ENCODE measurements at regions not wholly inside any gene's neighbourhood (a gene's known extent, or its start where the extent isn't known, plus 50 kb on each side); places are given as distances from the start of the nearest gene placed in this dataset.

- Mint-ChIP-seq H3K27me3 (ENCODE audit: insufficient read depth, low read depth) (peaks cover 2% of the 10 kb centered on the region), H3K4me3 (no peak overlapping the region), H3K4me1 (no peaks in the 10 kb centered on the region), H3K9me3 (peaks cover 2% of the 10 kb centered on the region), H3K36me3 (peaks cover 2% of the 10 kb centered on the region), H3K27ac (no peak overlapping the region)
- H3K27me3 ChIP-seq = no peaks in the 10 kb centered on the region
- H3K79me2 ChIP-seq (ENCODE audit: low read depth) = no peaks in the 10 kb centered on the region
- no peak overlapping the region for H2AFZ ChIP-seq (replicated peaks)
- H3K9me3 ChIP-seq (ENCODE audit: low read depth) = no peaks in the 10 kb centered on the region
- H3K4me2 ChIP-seq = no peak overlapping the region
- no peak overlapping the region for H3K27ac ChIP-seq
- no peak overlapping the region for H3K4me3 ChIP-seq
- TF ChIP-seq EZH2phosphoT487 (IDR thresholded peaks at IDR 0.05) (no peak), CTCF (IDR thresholded peaks at IDR 0.05) (no peak), EZH2 (IDR thresholded peaks at IDR 0.05) (no peak)
- no peak overlapping the region for H3K9ac ChIP-seq
- no peaks in the 10 kb centered on the region for H3K36me3 ChIP-seq
- H3F3A ChIP-seq (ENCODE audit: low read depth) = no peaks in the 10 kb centered on the region
- H3K4me1 ChIP-seq = no peaks in the 10 kb centered on the region
- no peak for DNase-seq (ENCODE audit: low spot score)
- no peaks in the 10 kb centered on the region for H4K20me1 ChIP-seq (ENCODE audit: low read depth)
These were observed 162.5 kb upstream of the CELF2 start for GRCh38 chr10:10855151-10855581.

GRCh38 chr10:10860455-10860976 lies 157.2 kb upstream of the CELF2 start:
- DNase-seq (ENCODE audit: low spot score) = no peak
- H3K36me3 Mint-ChIP-seq = no peaks in the 10 kb centered on the region
- no peak overlapping the region for H3K4me3 Mint-ChIP-seq
- Histone ChIP-seq H3K9me3 (ENCODE audit: low read depth) (no peaks in the 10 kb centered on the region), H3K27ac (no peak overlapping the region), H3K79me2 (ENCODE audit: low read depth) (no peaks in the 10 kb centered on the region), H3K4me1 (no peaks in the 10 kb centered on the region), H3K4me3 (no peak overlapping the region), H3K4me2 (no peak overlapping the region), H3K9ac (no peak overlapping the region), H4K20me1 (ENCODE audit: low read depth) (no peaks in the 10 kb centered on the region), H3K36me3 (no peaks in the 10 kb centered on the region), H3F3A (ENCODE audit: low read depth) (no peaks in the 10 kb centered on the region), H2AFZ (replicated peaks) (no peak overlapping the region), H3K27me3 (no peaks in the 10 kb centered on the region)
- no peak for TF ChIP-seq CTCF (IDR thresholded peaks at IDR 0.05)
- TF ChIP-seq EZH2 (IDR thresholded peaks at IDR 0.05) = no peak
- no peak for TF ChIP-seq EZH2phosphoT487 (IDR thresholded peaks at IDR 0.05)
- H3K4me1 Mint-ChIP-seq = peaks cover 10% of the 10 kb centered on the region
- H3K9me3 Mint-ChIP-seq = peaks cover 7% of the 10 kb centered on the region
- H3K27me3 Mint-ChIP-seq (ENCODE audit: insufficient read depth, low read depth) = peaks cover 5% of the 10 kb centered on the region
- H3K27ac Mint-ChIP-seq = no peak overlapping the region

- Histone ChIP-seq H3K79me2 (ENCODE audit: low read depth) (no peaks in the 10 kb centered on the region), H4K20me1 (ENCODE audit: low read depth) (no peaks in the 10 kb centered on the region), H3K27me3 (no peaks in the 10 kb centered on the region), H3K9ac (no peak overlapping the region), H3K4me3 (no peak overlapping the region), H3K4me2 (no peak overlapping the region), H3K36me3 (no peaks in the 10 kb centered on the region), H2AFZ (replicated peaks) (no peak overlapping the region), H3K9me3 (ENCODE audit: low read depth) (no peaks in the 10 kb centered on the region), H3F3A (ENCODE audit: low read depth) (no peaks in the 10 kb centered on the region), H3K27ac (no peak overlapping the region), H3K4me1 (no peaks in the 10 kb centered on the region)
- no peak for TF ChIP-seq EZH2 (IDR thresholded peaks at IDR 0.05)
- no peak for TF ChIP-seq EZH2phosphoT487 (IDR thresholded peaks at IDR 0.05)
- TF ChIP-seq CTCF (IDR thresholded peaks at IDR 0.05) = no peak
- H3K27ac Mint-ChIP-seq = no peak overlapping the region
- H3K4me3 Mint-ChIP-seq = no peak overlapping the region
- no peak for DNase-seq (ENCODE audit: low spot score)
- peaks cover 3% of the 10 kb centered on the region for H3K27me3 Mint-ChIP-seq (ENCODE audit: insufficient read depth, low read depth)
- peaks cover 21% of the 10 kb centered on the region for H3K4me1 Mint-ChIP-seq
- peaks cover 7% of the 10 kb centered on the region for H3K9me3 Mint-ChIP-seq
- H3K36me3 Mint-ChIP-seq = no peaks in the 10 kb centered on the region
These were observed 152.4 kb upstream of the CELF2 start for GRCh38 chr10:10865303-10865702.

Data from neural progenitor cell (in vitro differentiated cells).